Panc1 (cell line): ENCODE measurements at regions not wholly inside any gene's neighbourhood (a gene's known extent, or its start where the extent isn't known, plus 50 kb on each side); places are given as distances from the start of the nearest gene placed in this dataset.

Experiments used
- ATAC-seq: fragments of 200-7000 bp; cut with Tn5 transposase; 2 replicates; pipeline ENCODE4 v1.9.1; 2020; ENCODE audit warnings: mild to moderate bottlenecking, moderate library complexity
- BruUV-seq: library from RNA; stranded (reverse); fragments of 400-500 nt; replicated peaks from 2 replicates; lab custom pipeline; 2021; lab: Mats Ljungman, UMichigan
- CTCF ChIA-PET: fragments of 300-600 bp; sonication (Branson Sonifier 250); formaldehyde crosslinking; loops from one replicate; lab custom pipeline; 2022; ENCODE audit warnings: antibody characterized with exemption; lab: Charles Lee
- POLR2A ChIA-PET: fragments of 300-600 bp; sonication (Branson Sonifier 250); formaldehyde crosslinking; loops from one replicate; lab custom pipeline; 2022; ENCODE audit warnings: antibody characterized with exemption; lab: Charles Lee
- DNase-seq: peaks from one replicate; pipeline ENCODE4 v3.0.0-alpha.2; 2010; ENCODE audit warnings: low read depth, low spot score
- H3K27ac ChIP-seq: 2 replicates; pipeline ENCODE4 v1.5.1; 2011; ENCODE audit warnings: mild to moderate bottlenecking, low read length, inconsistent platforms
- H3K27me3 ChIP-seq: fragments of 200-500 bp; sonication (Bioruptor generic); 2 replicates; pipeline ENCODE4 v1.6.0; 2014; ENCODE audit warnings: low read length, inconsistent platforms; ENCODE audit not compliant: control insufficient read depth, insufficient read depth
- H3K36me3 ChIP-seq: fragments of 200-500 bp; sonication (Bioruptor generic); 2 replicates; pipeline ENCODE4 v1.5.1; 2014; ENCODE audit warnings: inconsistent platforms, mild to moderate bottlenecking, low read length, moderate library complexity; ENCODE audit not compliant: control insufficient read depth, insufficient read depth
- H3K4me1 ChIP-seq: 2 replicates; pipeline ENCODE4 v1.5.1; 2011; ENCODE audit warnings: inconsistent platforms, mild to moderate bottlenecking, low read length, moderate library complexity; ENCODE audit not compliant: control insufficient read depth, insufficient read depth
- H3K4me3 ChIP-seq, 2 experiments: 2 replicates each; pipeline ENCODE4 v1.5.1; 2011 to 2012; ENCODE audit warnings: low read depth in 2 of 2, low read length in 2 of 2, mild to moderate bottlenecking in 2 of 2, inconsistent platforms in 1 of 2, moderate library complexity in 1 of 2
- H3K9me3 ChIP-seq: fragments of 200-500 bp; sonication (Bioruptor generic); 2 replicates; pipeline ENCODE4 v1.5.1; 2014; ENCODE audit warnings: low read depth, mild to moderate bottlenecking, inconsistent platforms, low read length, moderate library complexity; ENCODE audit not compliant: control insufficient read depth, insufficient read depth
- CTCF ChIP-seq: fragments of 450-650 bp; IDR thresholded peaks from 2 replicates; pipeline ENCODE4 v1.5.1; 2017; ENCODE audit warnings: mild to moderate bottlenecking
- POLR2AphosphoS5 ChIP-seq: IDR thresholded peaks from 2 replicates; pipeline ENCODE4 v1.6.1; 2012; ENCODE audit warnings: mild to moderate bottlenecking, low read depth, low read length, moderate library complexity
- REST ChIP-seq, 2 experiments: IDR thresholded peaks; 2 replicates each; pipeline ENCODE4 v1.6.1; 2011 to 2012; ENCODE audit warnings: low read depth in 2 of 2, control low read depth in 1 of 2, low read length in 1 of 2, mild to moderate bottlenecking in 1 of 2, moderate library complexity in 1 of 2; ENCODE audit not compliant: insufficient read depth in 1 of 2
- SIN3A ChIP-seq: IDR thresholded peaks from 2 replicates; pipeline ENCODE4 v1.6.1; 2012; ENCODE audit warnings: low read depth, mild to moderate bottlenecking, low read length, moderate library complexity, borderline replicate concordance; ENCODE audit not compliant: insufficient read depth
- TCF7L2 ChIP-seq: IDR thresholded peaks from 2 replicates; pipeline ENCODE4 v1.6.1; 2011; ENCODE audit warnings: mild to moderate bottlenecking, low read depth, low read length, inconsistent platforms
- in situ Hi-C: cut with HindIII; loops from 2 replicates; pipeline ENCODE4 v1.10.0; 2016; ENCODE audit warnings: low sequenced_read_pairs, low pct_unique_long_range_greater_than_20kb
- intact Hi-C: fragments of 100-400 bp; cut with micrococcal nuclease; formaldehyde crosslinking; loops from one replicate; pipeline ENCODE4 v1.10.0; 2022; ENCODE audit not compliant: unreplicated experiment

DNA sequence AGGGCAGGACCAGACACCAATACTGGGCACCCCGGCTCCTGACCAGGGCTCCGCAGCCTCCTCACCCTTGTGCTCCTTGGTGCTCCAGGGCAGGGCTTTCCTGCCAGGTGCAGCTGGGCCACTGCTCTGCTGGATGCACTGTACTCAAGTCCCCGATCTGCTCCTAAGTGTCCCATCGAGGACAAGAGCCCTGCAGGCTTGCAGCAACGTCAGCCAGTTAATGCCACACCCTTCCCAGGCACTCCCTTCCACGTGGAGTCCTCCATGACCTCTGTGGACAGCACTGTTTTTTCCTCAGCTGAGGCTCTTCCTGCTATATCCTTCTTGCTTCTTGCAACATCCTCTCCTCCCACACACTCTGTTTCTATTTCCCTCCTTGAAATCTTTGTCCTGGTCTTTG, 94.0 kb upstream of the NGF start:
- Histone ChIP-seq H3K9me3 (no peaks in the 10 kb centered on the region), H3K4me1 (no peaks in the 10 kb centered on the region), H3K27me3 (no peaks in the 10 kb centered on the region), H3K27ac (no peak overlapping the region), H3K4me3 (no peak overlapping the region), H3K36me3 (no peaks in the 10 kb centered on the region)
- POLR2A ChIA-PET, result no interaction called here
- in situ Hi-C loops (no loop called here), intact Hi-C loops (no loop called here)
- CTCF ChIA-PET, result no interaction called here
- DNase-seq (no peak), ATAC-seq (no peak)
- BruUV-seq, result no TSS peak
- TF ChIP-seq POLR2AphosphoS5 (no peak), TCF7L2 (no peak), CTCF (no peak), SIN3A (no peak), REST (IDR thresholded peaks at IDR 0.05; ENCODE audit: insufficient read depth in 1 of 2, low read depth in 2 of 2, low read length in 1 of 2) (no peak)

DNA sequence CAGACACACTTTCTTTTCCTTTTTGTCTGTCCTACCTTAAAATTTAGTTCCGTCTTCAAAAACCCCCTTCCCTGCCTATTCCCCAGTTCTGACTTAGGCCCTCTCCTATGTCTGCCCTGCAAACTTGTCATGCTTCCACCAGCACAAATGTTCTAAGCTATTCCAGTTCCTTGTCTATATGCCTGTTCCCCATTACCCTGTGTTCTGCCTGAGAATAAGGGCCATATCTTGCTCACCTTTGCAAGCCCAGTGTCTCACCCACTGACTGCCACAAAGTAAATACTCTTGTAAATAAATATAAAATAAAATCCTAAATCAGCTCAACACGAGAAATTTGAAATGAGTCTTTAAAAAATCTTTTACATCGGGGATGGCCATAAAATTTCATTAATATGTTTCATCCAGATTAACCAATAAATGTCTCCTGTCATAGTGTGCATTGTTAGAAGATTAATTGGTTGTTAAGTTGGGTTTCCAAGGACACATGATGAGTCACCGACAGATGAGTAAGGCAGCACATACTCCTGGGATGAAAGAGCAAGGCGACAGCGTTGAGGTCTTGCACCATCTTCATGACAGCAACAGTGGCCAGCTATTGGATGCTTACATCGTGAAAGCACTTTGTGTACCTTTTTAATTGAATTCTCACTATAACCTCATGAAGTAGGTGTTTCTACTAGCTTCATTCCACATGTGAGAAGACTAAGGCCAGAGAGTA, 92.6 kb upstream of the NGF start:
- in situ Hi-C loops (no loop called here), intact Hi-C loops (no loop called here)
- POLR2A ChIA-PET, result no interaction called here
- no peaks in the 10 kb centered on the region for H3K27me3 ChIP-seq
- H3K4me3 ChIP-seq, result no peak overlapping the region
- CTCF ChIA-PET, result no interaction called here
- TF ChIP-seq CTCF, result no peak
- no peak for TF ChIP-seq POLR2AphosphoS5
- no peak for TF ChIP-seq REST (IDR thresholded peaks at IDR 0.05; ENCODE audit: insufficient read depth in 1 of 2, low read depth in 2 of 2, low read length in 1 of 2)
- TF ChIP-seq SIN3A, result no peak
- no peak for TF ChIP-seq TCF7L2
- no peaks in the 10 kb centered on the region for H3K9me3 ChIP-seq
- DNase-seq (peak; percentile 15), ATAC-seq (no peak)
- H3K27ac ChIP-seq, result no peak overlapping the region
- no peaks in the 10 kb centered on the region for H3K4me1 ChIP-seq
- no peaks in the 10 kb centered on the region for H3K36me3 ChIP-seq
- no TSS peak for BruUV-seq
